ENCODE measurements at regions not wholly inside any gene's neighbourhood (a gene's known extent, or its start where the extent isn't known, plus 50 kb on each side); places are given as distances from the start of the nearest gene placed in this dataset.

GRCh38 chr6:43970068-43970912 lies 157.0 kb downstream of the MRPL14 start:
- WGBS, 5 donors: 69 to 84% (median 81%) methylated on average over 3 of the region's 3 CpGs
- H3K4me3 ChIP-seq: no peak overlapping the region
- H3K27ac ChIP-seq: peak overlapping the region in 1 of 5 donors; percentile 67
- no peaks in the 10 kb centered on the region for H3K9me3 ChIP-seq
- intact Hi-C loops (cut with DNase I; ENCODE audit: low total_unique reads): no loop called here
- no peak for DNase-seq
- TF ChIP-seq POLR2A (IDR thresholded peaks at IDR 0.05) (no peak), CTCF (IDR thresholded peaks at IDR 0.05) (no peak), EP300 (IDR thresholded peaks at IDR 0.05) (no peak), POLR2AphosphoS5 (IDR thresholded peaks at IDR 0.05) (no peak)
- H3K36me3 ChIP-seq: no peaks in the 10 kb centered on the region
- peaks cover 22 to 37% (median 31%) of the 10 kb centered on the region in 4 donors for H3K4me1 ChIP-seq
- no peaks in the 10 kb centered on the region for H3K27me3 ChIP-seq

- Histone ChIP-seq H3K9me3 (no peaks in the 10 kb centered on the region), H3K4me3 (no peak overlapping the region), H3K27ac (no peak overlapping the region), H3K4me1 (peaks cover 22 to 37% (median 31%) of the 10 kb centered on the region in 4 donors), H3K36me3 (no peaks in the 10 kb centered on the region), H3K27me3 (no peaks in the 10 kb centered on the region)
- DNase-seq: peak in 1 of 2 donors; percentile 20
- intact Hi-C loops (cut with DNase I; ENCODE audit: low total_unique reads): no loop called here
- TF ChIP-seq CTCF (IDR thresholded peaks at IDR 0.05) (no peak), POLR2AphosphoS5 (IDR thresholded peaks at IDR 0.05) (no peak), POLR2A (IDR thresholded peaks at IDR 0.05) (no peak), EP300 (IDR thresholded peaks at IDR 0.05) (no peak)
- WGBS, 5 donors: 79 to 85% (median 79%) methylated on average over 11 of the region's 11 CpGs
These were observed 157.9 kb downstream of the MRPL14 start for GRCh38 chr6:43969158-43969981.

GRCh38 chr6:43968110-43968965 lies 158.9 kb downstream of the MRPL14 start:
- no peaks in the 10 kb centered on the region for H3K36me3 ChIP-seq
- H3K4me3 ChIP-seq: no peak overlapping the region
- intact Hi-C loops (cut with DNase I; ENCODE audit: low total_unique reads): no loop called here
- no peak for DNase-seq
- TF ChIP-seq CTCF (IDR thresholded peaks at IDR 0.05) (no peak), POLR2A (IDR thresholded peaks at IDR 0.05) (no peak), EP300 (IDR thresholded peaks at IDR 0.05) (no peak), POLR2AphosphoS5 (IDR thresholded peaks at IDR 0.05) (no peak)
- no peaks in the 10 kb centered on the region for H3K9me3 ChIP-seq
- no peaks in the 10 kb centered on the region for H3K27me3 ChIP-seq
- H3K27ac ChIP-seq: no peak overlapping the region
- H3K4me1 ChIP-seq: peaks cover 21 to 30% (median 28%) of the 10 kb centered on the region in 4 donors
- WGBS, 5 donors: 80 to 90% (median 88%) methylated on average over 11 to 12 of the region's 12 CpGs

- no peak for DNase-seq
These were observed 159.5 kb downstream of the MRPL14 start for GRCh38 chr6:43967719-43968091.

More at GRCh38 chr6:43967719-43968091, 159.5 kb downstream of the MRPL14 start:
- WGBS, 5 donors: 90 to 97% (median 93%) methylated on average over 3 of the region's 3 CpGs
- no peaks in the 10 kb centered on the region for H3K9me3 ChIP-seq
- no peaks in the 10 kb centered on the region for H3K36me3 ChIP-seq
- no peaks in the 10 kb centered on the region for H3K27me3 ChIP-seq
- peaks cover 15 to 23% (median 22%) of the 10 kb centered on the region in 4 donors for H3K4me1 ChIP-seq
- no peak overlapping the region for H3K27ac ChIP-seq
- TF ChIP-seq POLR2AphosphoS5 (IDR thresholded peaks at IDR 0.05): no peak
- intact Hi-C loops (cut with DNase I; ENCODE audit: low total_unique reads): no loop called here
- H3K4me3 ChIP-seq: no peak overlapping the region
